Activated CD4-positive, alpha-beta T cell treated with anti-CD3 and anti-CD28 coated beads, Interleukin-2, amount 50 U/mL, for 1 hour (primary cell): ENCODE measurements at regions not wholly inside any gene's neighbourhood (a gene's known extent, or its start where the extent isn't known, plus 50 kb on each side); places are given as distances from the start of the nearest gene placed in this dataset.
A peak's percentile ranks its signal among the peaks of the same experiment; 100 is the strongest.

Experiments
- DNase-seq: peaks from one replicate; pipeline ENCODE4 v3.0.0-alpha.2; 2020

DNA sequence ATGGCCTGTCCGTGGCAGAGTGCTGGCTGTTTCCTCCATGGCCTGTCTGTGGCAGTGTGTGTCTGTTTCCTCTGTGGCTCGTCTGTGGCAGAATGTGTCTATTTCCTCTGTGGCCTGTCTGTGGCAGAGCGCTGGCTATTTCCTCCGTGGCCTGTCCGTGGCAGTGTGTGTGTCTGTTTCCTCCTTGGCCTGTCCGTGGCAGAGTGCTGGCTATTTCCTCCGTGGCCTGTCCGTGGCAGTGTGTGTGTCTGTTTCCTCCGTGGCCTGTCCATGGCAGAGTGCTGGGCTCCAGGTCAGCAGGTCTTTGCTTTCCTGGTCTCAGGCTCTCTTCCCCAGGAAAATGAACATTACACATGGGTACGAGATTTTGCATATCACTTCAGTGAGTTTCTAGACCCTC lies 138.4 kb upstream of the IPO9 start:
- no peak for DNase-seq

DNA sequence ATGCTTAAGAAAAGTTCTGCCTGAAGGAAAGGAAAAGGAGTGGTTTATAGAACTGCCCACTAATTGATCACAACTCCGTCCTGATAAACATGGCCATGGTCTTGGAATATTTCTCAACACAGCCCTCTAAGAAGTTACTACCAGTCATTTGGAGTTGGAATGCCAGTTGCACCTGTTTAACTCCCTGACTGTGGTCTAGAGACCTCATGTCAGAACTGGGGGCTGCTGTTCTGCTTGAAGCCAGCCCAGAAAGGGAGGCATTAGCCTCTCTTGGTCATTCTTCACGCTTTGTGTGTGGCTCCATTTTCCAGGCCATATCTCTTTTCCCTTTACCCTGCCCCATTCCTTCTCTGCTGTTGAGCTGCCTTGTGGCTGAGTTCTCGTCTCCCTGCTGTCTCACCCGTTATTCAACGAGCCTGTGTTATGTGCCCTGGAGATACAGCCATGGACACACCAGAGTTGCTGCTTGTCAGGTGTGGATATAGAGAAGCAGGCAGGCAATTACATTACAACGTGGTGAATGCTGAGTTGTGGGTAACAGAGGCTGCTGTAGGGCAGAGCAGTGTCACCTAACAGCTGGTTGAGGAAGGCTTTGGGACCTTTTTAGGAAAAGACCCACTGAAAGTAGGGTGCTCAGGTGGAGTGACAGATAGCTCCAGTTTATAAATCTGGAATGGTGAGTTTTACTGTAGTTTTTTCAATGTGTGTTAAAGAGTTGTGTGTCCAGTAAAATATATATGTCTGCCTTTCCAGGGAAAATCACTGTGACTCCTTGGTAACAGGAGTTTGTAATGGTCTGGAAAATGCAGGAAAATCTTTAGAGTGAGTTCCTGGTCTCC lies 137.0 kb upstream of the IPO9 start:
- no peak for DNase-seq

DNA sequence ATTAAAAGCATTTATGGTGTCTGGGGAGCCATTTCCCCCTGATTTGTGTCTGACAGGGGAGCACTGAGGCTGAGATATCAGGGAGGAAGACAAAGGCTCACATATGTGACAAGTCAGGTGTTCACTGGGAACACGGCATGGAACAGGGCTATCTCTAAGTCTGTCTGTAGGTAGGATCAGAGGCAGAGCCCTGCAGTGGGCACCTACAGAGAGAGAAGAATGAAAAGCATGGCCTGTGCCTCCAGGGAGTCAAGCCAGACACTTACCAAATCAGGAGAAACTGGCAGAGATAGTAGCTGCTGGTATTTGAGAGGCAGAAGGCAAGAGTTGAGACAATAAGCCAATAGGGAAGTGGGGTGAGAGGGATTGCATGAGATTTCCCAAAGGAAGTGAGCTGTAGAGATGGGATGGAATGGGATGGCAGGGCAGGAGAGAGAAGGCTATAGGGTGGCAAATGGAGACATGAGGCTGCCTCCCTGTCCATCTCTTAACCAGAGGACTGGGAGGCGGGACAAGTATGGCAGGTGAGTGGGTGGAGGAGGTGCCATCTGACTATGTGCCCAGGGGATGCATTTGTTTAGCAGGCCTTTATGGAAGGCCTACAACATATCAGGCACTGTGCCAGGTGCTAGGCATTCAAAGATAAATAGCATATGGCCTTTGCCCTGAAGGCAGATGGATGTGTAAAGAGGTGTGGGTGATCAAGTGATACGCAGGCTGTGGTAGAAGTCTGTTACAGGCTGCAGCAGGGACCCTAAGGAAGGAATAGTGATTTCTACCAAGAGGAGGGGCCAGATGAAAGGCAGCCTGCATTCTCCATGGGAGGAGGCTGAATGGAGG lies 136.2 kb upstream of the IPO9 start:
- DNase-seq: no peak

DNA sequence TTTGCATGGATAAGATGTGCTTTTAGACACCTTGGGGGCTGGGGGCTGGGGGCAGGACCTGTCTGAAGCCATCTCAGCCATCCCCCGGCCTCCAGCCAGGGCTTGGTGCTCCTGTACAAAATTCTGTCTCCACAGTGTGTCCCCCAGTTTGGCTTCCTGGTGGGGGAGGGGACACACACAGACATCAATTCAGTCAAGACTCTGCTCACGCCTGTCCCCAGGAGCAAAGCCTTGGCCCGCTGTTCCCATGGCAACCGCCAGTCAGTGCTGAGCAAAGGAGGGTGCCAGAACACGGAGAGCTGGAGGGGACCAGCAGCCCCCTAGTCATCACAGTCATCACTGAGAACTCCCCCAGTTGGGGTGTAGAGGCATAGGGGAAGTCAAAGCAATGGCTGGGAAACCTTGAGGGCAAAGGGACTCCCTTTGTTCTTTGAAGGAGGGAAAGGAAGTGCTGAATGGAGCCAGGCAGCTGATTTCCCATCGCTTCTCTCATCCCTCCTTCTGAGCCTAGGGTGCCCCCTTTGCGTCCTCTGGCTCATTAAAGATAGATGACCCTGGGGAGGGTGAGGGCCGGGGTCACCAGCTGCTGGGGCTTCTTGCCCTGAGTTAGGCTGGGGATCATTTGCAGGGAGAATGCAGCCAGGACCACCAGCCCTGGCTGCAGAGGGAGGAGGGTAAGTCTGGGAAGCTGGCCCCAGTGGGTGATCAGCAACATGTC lies 134.9 kb upstream of the IPO9 start:
- no peak for DNase-seq

DNA sequence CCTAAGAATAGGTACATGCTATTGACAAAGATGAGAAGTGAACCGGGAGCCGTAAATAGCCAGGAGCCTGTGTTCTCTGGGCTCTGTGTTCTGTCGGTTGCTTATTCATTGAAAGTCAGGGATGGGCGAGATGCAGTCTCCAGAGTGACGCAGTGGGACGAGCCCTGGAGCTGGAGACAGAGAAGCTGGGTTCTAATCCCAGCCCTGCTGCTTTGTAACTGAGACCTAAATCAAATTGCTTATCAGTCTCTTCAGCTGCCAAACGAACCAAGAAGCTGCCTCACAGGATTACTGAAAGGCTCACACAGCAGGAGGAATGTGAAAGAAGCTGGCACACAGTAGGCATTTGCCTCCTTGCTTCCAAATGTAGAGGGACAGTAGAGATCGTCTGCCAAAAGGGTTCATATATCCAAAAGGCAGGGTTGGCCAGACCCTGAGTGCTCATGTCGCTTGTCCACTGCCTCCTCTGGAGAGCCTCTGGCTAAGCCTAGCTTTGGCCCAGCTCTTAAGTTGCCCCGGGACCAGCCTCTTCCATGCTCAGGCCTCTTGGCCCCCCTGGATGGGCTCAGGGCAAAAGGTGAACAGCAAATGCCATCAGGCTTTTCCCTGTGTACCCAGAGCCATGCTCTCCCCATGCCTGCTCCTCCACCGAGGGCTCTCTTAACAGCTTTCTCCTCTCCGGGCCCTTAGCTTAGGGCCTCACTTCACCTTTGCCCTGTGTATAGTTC lies 134.2 kb upstream of the IPO9 start:
- DNase-seq: no peak

DNA sequence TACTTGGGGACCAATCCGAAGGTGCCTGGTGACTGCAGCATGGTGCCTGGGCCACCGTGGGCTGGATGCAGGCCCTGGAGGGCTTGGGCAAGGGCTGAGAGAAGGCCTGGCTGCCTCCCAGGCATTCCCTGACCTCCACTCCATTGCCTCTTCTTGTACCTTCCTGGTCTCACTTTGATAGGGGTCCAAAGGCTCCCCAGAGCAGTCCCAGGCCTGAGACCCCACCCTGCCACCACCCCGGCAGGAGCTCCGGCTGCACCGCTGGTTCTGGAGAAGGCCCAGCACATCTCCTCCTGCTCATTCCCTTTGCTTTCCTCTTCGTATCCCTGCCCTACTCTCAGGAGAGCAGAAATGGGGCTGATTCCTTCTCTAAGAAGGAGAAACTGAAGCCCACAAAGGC lies 133.3 kb upstream of the IPO9 start:
- no peak for DNase-seq

DNA sequence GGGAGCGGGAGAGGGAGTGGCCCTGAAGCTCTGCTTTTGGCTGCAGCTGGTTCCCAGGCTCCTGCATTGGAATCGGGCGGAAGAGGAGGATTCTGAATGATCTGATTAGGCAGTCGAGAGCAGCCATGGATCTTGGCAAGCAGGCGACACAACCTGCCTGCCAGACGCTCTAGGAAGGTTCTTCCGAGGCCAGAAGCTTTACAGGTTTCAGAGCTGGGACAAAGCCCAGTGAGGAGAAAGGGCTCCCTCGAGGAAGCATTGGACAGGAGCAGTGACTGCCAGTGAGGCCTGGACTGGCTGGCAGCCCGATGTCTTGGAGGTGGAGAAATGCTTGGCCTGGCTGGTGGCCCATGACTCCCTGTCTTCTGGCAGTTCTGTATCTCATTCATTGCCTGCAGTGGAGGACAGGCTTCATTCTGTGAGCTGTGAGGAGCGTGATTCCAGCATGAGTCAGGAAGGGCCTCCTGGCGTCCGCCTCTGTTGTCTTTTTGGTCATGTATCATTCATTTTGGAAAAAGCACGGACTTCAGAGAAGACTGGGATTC lies 132.7 kb upstream of the IPO9 start:
- DNase-seq: no peak

DNA sequence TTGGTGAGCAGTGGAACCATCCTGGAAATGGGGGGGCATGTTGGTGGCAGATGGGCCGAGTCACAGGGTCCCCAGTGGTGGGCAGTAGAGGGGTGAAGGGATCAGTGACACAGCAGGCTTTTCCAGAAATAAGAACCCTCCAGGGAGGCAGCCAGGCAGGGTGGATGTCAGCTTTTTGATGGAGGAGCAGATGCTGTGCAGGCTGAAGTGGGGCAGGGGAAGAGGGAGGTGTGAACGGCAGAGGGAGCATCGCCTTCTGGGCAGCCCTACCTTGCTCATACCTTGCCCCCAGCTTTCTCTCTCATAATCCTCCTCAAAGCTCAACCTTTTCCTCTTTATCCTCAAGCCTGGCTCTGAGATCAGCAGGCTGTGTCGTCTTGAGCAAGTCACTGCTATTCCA lies 131.8 kb upstream of the IPO9 start:
- no peak for DNase-seq

DNA sequence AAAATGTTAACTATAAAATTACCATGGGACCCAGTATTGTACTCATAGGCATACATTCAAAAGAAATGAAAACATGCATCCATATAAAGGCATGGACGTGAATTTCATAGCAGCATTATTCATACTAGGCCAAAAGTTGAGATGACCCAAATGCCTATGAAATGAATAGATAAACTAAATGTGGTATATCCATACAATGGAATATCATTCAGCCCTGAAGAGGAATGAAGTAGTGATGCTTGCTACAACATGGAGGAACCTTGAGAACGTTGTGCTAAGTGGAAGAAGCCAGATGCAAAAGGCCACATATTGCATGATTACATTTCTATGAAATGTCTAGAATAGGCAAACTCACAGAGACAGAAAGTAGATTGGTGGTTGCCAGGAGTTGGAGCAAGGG lies 127.1 kb upstream of the IPO9 start:
- no peak for DNase-seq

DNA sequence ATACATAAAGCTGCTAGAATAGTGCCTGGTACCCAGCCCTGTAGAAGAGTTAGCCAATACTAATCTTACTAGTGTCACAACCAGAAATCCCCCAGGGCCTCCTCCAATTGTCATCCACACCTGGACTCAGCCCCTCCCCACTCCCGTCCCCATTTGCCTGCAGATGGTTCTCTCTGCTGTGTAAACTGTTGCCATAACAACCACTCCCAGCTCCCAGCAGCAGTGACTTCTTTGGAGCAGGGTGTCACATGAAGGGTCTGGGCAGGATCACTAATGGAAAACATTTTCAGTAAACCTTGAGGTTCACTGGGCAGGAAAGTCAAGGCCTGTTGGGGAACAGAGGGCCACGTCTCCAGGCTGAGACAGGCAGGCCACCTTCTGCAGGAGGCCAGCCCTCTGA lies 126.0 kb upstream of the IPO9 start:
- DNase-seq: no peak

DNA sequence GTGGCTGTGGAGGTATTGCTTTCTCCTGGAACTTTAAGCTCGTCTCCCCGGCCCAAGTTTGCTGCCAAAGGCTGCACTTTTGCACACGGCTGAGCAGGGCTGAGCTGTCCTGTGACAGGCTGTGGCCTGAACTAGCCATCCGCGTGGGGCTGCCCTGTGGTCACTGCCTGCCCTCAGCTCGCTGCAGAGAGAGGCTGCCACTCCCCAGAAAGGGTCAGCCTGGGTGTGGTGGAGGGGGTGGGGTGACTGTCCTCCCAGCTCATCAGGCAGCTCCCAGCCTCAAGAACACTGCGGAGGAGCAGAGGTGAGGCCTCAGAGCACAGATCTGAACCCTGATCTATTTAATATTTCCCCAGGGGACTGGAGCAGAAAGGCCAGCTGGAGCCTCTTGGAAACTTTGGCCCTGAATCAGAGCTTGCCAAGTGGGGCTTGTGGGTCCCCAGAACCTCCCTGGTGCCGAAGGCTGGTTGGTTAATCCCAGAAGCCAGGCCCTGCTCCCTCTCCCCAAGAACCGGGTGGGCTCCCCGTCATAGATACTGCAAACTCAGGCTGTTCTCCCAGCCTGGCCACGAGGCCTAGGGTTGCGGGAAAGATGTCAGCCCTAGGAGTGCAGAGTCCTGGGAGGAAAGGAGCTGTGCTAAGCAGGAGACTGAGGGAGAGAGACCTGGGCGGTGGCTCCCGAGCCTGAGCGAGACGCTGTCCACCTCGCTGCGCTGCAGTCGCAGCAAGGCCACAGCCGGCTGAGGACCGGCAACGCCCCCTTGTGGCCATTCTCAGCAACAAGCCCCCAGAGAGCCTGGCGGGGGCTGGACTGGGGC lies 125.1 kb upstream of the IPO9 start:
- DNase-seq: peak; percentile 53

DNA sequence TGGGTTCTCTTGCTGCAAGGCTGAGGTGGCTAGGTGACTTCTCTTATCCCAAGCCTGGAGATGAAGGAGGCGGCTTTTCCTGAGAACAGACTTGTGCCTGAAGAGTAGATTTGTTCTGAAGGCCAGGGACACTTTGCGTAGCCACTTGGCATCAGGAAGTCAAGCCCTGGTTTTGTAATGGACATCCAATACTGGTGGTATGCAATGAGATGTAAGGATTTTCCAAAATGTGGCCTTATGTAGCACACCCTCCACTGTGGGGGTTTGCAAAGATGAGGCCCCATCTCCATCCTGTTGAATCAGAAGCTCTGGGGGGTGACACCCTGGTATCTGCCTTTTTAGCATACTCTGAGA lies 124.5 kb upstream of the IPO9 start:
- no peak for DNase-seq

DNA sequence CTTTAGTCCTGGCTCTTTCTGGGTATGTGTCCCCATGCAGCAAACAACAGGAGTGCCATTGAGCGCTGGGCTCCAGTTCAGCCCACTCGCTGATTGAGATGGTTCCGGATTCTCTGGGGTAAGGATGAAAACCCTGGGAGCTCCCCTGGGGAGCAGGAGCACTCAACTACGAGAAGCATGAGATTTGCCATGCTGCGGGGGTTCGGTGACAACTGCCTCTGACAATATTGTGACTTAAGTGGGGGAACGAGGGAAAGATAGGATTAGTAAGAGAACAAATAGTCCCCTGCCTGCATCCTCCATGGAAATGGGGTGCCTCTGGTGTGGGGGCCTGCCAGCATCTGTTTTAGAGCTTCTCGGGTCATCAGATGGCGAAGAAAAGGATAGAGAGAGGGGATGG lies 123.6 kb upstream of the IPO9 start:
- DNase-seq: no peak

DNA sequence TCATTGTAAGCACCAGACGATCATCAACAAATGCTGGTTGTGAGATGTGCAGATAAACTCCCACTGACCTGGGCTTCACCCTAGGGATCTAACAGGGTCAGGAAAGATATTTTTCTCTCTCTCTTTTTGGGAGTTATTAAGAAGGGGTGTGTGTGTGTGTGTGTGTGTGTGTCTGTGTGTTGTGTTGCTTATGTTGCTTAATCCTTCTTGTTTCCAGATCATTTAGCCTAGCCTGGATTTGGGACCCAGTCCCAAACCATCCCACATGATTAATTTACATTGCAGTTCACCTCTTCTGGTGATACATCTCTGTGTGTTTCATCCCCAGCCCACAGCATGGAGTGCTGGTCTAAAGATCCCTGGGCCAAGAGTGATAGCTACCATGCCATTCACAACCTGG lies 122.8 kb upstream of the IPO9 start:
- DNase-seq: no peak

DNA sequence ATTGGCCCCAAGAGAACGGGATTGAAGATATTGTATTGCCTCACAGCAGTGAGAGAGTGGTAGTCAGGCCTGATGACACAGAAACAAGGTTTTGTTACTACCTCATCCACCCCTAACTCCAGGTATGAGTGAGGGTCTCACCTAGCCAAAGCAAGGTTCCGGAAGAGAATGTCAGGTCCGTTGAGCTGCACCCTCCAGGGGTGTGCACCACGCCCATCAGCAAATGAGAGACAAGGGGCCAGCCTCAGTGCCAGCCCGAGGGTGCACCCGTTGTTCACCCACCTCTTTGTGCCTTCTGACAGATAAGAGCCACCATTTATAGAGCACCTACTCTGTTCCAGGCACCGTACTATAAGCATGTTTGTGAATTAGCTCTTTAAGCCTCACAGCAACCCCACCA lies 121.9 kb upstream of the IPO9 start:
- no peak for DNase-seq

DNA sequence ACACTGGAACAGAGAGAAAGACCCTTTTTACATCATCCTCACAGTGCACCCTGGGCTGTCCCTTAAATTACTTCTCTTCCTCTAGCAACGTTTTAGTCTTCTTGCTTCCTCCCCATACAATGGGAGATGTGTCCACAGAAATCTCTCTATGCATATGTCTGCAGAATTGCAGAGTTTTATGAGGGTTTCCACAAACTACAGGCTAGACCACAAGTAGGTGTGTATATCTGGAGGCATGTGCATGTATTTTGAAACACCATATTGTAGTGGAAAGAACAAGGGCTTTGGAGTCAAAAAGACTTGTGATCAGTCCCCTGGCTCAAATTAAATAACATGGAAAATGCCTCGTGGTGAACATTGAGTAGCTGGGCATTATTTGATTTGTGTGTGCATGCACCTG lies 121.3 kb upstream of the IPO9 start:
- DNase-seq: no peak

DNA sequence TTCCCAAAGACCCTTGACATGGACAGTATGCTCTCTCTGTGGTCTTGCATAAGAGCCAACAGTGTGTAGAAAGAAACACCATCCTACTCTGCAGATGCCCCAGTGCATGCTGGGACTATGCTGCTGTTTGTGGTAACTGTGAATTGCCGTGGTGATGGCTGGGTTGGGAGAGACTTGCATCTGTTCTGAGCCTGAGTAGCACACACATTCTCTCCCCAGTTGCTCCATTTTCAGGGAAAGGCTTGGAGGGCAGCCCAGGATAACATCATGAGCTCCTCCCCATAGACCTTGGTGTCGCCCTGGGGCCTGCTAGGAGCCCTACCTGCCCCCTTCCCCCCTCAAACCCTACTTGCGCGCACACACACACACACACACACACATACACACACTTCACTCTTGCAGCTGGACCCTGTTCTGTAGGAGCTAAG lies 120.9 kb upstream of the IPO9 start:
- DNase-seq: no peak

DNA sequence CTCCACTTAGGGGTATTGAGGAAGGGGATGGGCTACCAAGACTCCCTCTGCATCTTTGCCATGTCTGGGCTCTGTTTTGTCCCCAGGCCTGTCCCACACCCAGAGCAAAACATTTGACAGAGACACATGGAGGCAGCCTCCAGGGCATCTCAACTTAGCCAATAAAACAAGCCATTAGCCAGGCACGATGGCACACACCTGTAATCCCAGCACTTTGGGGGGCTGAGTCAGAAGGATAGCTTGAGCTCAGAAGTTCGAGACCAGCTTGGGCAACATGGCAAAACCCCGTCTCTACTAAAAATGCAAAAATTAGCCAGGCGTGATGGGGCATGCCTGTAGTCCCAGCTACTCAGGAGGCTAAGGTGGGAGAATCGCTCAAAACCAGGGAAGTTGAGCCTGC lies 120.3 kb upstream of the IPO9 start:
- DNase-seq: no peak

DNA sequence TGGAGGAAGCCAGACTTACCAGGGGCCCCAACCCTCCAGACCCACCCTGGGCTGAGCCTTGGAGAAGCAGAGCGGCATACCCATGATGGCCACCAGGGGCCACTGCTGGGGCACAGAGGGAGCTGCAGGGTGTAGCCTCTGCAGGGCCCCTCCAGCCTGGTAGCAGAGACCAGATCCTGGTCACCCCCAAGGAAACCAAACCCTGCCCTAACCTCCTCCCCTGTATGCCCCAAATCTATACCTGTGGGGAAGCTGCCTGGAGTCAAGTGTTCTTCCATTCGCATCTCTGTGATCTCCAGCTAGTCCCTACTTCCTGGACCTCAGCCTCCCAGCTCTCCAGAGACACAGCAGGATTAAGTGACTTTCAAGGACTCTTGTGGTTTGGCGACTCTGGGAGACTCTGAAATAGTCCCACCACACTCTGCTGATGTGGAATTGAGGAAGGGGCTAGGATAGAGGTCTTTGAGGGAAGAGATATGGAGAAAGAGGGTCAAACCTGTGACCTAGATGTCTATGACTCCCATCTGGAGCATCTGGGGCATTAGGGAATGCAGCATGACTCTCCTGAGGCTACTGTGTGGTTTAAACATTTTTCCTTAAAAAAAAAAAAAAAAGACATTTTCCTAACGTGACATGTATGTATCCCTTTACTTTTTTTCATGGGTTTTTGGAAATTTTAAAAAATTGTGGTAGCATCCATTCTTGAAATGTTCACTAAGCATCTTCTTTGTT lies 119.2 kb upstream of the IPO9 start:
- peak; percentile 53 for DNase-seq

DNA sequence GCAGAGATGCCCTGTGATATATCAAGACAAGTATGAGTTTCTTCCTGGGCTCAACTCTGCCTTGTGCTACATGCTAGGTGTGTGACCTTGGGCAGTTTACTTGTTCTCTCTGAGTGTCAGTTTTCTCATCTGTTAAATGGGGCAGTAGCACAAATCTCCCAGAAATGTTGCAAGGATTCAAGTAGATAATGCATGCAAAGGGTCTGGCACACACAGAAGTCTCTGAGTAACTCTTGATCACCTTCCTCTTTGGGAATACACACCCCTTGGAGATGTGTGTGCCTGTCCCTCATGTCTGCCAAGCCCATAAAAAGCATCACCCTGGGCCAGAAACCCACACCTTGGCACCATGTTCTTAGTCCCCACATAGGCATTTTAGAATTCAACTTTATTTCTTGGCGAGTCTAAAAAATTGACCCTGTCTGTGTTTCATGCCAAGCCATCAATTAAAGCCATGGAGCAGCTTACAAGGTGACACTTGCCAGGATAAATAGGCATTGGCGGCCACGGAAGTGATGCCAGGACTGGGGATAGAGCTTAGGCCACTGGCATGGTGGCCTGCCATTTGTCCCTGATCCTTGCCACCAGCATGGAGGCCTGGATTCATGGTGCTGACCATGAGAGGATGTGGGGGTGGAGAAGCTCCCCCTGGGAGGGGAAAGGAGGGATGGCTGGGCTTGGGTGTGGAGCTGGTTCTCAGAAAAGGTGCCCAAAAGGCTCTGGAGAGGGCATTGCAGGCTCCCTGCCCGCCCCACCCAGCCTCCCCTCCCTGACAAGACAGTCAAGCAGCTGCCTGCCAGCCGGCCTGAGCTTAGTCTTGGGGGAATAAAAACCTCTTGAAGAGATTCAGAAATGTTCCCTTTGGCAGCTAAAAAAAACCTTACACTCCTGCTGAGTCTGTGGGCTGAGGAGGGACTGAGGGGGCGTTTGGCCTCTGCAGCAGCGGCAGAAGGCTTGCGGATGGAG lies 118.0 kb upstream of the IPO9 start:
- DNase-seq: no peak
